ENCODE measurements at regions not wholly inside any gene's neighbourhood (a gene's known extent, or its start where the extent isn't known, plus 50 kb on each side); places are given as distances from the start of the nearest gene placed in this dataset.
"Not testable (repeated sequence)": the region's sequence is repeated elsewhere in the genome, so short reads cannot be mapped to it uniquely, and the experiment has no call there.

DNA sequence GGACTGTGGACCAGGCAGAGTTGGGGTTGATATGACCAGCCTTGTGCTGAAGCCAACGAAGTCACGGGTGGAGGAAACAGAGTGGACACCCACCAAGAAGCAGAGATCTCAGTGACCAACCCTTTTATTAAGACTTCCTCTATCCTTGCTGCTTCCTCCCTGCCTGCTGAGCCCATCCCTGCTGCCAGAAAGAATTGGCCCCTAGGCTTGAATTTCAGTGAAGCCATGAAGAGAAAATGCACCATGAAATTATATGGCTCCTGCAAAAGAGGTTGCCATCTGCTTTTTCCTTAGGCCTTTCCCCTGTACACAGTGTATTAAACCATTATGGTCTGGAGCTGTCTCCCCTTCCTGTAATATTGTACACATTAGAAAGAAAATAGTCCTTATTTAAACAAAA is 246.7 kb downstream of the HS3ST3B1 start:
- no peak for DNase-seq

DNA sequence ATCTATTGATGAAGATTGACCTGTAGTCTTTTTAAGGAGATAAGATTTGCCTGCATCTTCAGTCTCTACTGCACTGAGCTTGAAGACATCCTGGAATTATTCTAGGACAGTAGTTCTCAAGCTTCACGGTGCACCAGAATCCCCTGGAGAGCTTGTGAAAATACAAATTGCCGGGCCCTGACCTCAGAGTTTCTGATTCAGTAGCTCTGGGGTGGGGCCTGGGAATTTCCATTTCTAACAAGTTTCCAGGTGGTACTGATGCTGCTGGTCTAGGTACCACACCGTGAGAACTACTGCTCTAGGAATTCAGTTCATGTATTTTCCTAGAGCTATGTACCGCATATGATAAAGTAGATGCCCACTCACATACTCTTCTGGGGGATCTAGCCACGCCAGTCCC is 246.1 kb downstream of the HS3ST3B1 start:
- DNase-seq = no peak

GRCh38 chr17:14545156-14545906 is 244.4 kb downstream of the HS3ST3B1 start:
- DNase-seq = no peak

DNA sequence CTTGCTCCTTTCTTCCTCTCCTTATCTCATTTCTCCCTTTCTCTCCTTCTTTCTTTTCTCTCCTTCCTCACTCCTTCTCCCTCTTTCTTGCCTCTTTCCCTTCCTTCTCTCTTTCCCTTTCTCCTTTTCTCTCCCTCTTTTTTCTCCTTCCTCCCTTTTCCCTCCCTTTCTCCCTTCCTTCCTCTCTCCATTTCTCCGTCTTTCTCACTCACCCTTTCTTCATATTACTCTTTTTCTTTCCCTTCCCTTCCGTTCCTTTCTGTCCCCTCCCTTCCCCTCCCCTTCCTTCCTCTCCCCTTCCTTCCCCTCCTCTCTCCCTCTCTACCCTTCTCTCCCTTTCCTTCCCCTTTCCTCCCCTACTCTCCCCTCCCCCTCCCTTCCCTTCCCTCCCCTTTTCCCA is 240.8 kb downstream of the HS3ST3B1 start:
- no peak for DNase-seq

DNA sequence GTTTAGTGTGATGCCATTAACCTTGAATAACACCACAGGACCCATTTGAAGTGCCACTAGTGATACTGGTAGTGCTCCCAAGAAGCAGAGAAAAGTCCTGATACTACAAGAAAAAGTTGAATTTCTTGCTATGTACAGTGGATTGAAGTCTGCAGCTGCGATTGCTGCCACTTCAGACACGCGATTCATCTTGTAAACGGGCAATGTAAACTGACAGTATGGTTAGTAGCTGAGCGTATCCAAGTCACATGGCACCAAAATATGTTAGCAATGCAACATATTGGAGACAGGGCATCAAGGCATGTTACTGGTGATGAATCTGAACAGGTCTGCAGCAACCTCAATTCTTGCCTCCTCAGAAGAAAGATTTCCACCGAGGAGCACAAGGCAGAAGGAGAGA is 238.9 kb downstream of the HS3ST3B1 start:
- no peak for DNase-seq

GRCh38 chr17:14532242-14532641 is 231.4 kb downstream of the HS3ST3B1 start:
- not testable (repeated sequence) for DNase-seq

- no peak for DNase-seq
These were observed 224.9 kb downstream of the HS3ST3B1 start for GRCh38 chr17:14525551-14526455.

DNA sequence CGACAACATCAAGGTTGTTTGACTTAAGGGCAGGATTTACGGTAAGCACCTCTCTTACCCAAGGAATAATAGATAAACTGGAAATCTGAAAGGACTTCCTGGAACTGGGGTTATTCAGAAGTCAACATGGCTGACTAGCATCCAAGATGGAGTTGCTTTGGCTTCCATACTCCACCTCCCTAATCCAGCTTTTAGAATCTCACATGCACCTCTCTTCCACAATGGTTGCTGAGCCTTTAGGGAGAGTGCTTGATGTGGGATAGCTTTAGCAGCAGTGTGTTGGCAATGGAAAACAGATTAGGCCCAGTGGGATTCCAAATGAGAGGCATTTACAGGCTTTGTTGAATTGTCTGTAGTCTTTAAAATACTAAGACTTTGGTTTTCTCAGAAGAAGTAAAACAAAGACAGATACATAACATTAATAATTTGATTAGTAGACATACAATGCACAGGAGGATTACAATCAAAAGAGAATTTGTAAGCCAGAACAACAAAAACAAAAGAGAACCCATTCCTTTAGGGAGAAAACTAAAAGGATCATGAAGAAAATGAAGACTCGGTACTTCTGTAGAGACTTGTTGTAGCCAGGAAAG is 222.0 kb downstream of the HS3ST3B1 start:
- no peak for DNase-seq

GRCh38 chr17:14518919-14519318 is 218.0 kb downstream of the HS3ST3B1 start:
- not testable (repeated sequence) for DNase-seq

DNA sequence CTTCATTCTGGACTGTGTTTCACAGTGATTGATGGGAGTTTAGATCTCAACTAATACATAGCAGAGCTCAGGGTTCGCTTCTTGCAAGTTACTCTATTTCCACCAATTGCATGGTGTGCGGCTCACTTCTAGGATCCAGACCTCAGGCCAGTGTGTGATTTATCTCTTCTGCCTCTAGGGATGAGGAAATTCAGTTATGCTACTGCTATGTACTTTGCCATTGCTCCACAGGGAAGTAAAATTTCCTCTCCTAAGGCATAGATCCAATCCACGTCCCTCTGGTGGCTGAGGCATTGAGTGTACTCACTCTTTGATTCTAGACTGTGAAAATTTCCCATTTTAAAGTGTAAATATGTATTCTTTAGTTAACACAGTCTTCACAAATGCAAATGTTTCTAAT is 214.1 kb downstream of the HS3ST3B1 start:
- DNase-seq = peak in 1 of 2 donors; percentile 2

DNA sequence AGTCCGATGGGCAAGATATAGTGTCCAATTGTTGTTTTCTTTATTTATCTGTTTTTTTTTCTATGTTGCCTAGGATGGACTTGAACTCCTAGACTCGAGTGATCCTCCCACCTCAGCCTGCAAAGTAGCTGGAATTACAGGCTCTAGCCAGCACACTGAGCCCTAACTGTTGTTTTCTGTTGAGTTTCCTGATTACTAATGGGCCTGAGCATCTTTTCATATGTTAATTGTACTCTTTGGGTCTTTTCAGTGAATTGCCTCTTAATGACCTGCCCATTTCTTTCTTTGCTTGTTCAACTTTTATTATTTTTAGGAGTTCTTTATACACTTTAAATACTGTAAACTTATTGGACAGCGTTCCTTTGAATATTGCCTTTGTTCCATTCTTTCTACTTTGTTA is 213.0 kb downstream of the HS3ST3B1 start:
- DNase-seq = no peak

DNA sequence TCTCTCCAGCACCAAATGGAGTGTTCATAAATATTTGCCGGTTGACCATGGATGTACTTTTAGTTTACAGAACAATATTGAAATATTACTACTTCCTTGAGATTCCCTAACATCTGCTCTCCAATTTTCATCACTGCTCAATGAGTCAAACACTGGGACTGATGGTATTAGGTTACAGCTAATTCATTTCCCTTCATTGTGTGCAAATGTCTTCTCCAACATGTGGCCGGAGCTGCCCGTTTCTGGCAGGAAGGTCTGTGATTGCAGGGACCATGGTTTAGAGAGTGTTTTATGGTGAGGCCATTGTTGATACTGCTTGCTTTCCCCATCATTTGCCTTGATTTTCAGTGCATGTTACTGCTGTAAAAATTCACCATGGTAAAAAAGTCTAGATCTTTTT is 209.3 kb downstream of the HS3ST3B1 start:
- DNase-seq = no peak

DNA sequence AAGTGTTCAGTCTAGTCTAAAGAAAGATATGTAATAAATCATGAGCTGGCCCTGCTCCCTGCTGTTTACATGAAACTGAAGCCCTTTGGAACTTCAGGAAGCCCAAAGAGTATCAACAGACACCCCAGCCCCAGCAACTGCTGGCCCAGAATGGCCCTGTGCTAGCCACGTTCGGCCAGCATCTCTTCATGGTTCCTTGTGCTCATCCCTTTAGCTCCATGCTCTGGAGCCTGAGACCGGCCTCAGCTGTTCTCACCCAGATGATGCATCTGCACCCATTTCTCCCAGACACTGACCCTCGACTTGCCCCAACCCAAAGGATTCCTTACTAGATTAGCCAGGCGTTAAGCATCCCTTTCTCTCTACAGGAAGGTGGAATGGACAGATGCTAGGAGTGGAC is 207.3 kb downstream of the HS3ST3B1 start:
- no peak for DNase-seq

DNA sequence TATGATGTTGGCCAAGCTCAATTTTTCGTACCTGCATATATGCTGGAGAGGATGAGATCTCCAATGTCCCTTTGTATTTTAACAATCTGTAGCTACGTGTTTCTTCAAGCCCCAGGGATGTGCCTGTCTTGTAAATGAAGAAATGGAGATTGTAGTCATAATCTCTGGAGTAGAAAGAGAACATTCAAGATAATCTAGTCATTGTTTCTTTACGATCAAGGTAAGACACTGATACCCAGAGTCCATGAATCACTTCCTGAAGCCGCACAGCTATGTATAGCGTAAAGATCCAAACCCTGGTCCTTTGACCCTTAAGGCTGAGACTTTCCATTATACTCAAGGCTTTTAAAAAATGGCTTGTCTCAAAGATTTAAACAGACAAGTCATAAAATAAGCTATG is 205.5 kb downstream of the HS3ST3B1 start:
- no peak for DNase-seq

- DNase-seq = no peak
These were observed 204.7 kb downstream of the HS3ST3B1 start for GRCh38 chr17:14505606-14506005.

- no peak for DNase-seq
These were observed 199.1 kb downstream of the HS3ST3B1 start for GRCh38 chr17:14499976-14500375.

- no peak for DNase-seq
These were observed 197.9 kb downstream of the HS3ST3B1 start for GRCh38 chr17:14498812-14499211.

GRCh38 chr17:14494161-14494560 is 193.3 kb downstream of the HS3ST3B1 start:
- DNase-seq = no peak

GRCh38 chr17:14489986-14490385 is 189.1 kb downstream of the HS3ST3B1 start:
- DNase-seq = no peak

DNA sequence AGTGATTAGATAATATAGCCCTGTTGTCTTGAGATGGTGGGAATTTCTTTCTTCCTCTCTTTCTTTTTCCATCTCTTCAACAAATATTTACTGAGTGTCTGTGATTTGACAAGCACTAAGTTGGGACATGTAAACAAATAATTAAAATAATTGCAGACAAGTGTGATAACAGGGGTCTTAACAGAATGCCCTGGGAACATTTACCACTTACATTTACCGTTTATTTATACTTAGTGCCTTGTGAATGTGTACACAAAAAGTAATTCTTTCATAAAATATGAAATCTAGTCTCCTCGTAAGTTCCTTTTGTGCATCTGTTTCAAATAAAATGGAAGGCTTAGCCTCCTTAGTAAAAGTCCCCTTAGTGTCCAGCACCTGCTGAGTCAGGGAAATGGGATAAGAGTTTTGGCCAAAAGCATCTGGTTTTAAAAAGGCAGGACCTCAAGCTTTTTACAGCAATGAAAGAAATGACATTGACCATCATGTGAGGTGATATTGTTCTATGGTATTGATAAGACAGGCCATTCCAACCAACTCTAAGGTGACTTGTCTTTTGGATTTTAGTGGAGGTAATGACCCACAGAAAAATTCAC is 188.2 kb downstream of the HS3ST3B1 start:
- no peak for DNase-seq

DNA sequence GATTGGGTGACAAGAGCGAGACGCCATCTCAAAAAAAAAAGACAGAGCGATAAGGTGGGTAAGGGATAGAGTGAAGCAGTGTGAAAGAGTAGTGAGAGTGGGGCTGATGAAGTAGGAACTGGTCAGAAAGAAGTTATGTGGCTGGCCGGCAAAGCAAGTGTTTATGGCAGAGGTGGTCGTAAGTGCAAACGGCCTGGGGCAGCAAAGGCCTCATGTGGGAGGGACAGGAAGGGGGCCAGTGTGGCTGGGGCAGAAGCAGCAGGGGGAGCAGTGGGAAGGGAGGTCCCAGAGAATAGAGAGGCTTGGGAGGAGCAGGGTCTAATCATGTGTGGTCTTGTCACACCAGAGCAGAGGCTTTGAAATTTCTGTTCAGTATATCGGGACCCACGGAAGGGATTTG is 186.2 kb downstream of the HS3ST3B1 start:
- DNase-seq = no peak

DNA sequence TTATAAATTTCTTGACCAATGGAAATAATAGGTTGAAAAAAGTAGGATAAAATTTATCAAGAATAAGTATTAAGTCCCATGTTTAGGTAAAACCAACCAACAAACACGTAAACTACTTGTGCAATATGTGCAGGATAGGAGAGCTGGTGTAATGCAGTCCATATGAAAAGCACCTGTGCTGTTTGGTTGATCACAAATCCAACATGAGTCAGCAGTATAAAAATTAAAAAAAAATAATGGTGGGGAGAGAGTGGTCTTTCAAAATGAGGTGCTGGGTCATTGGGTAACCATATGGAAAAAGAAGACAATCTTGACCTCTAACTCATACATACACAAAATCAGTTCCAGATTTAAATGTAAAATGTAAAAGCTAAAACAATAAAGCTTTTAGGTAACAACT is 181.8 kb downstream of the HS3ST3B1 start:
- DNase-seq = no peak

Measured in right lung (tissue), 2 donors.